Right lobe of liver (tissue), 4 donors: ENCODE measurements at regions not wholly inside any gene's neighbourhood (a gene's known extent, or its start where the extent isn't known, plus 50 kb on each side); places are given as distances from the start of the nearest gene placed in this dataset.

Experiments used
- CTCF ChIP-seq, 4 donors: fragments of 200-600 bp in 3 of 4; fragments of 450-650 bp in 1 of 4; IDR thresholded peaks; one replicate each; pipeline versions ENCODE4 v1.5.1 to v1.8.0; 2016 to 2022; ENCODE audit warnings: antibody characterized with exemption in 4 of 4, mild to moderate bottlenecking in 2 of 4
- POLR2A ChIP-seq: fragments of 450-650 bp; IDR thresholded peaks from one replicate; pipeline ENCODE4 v1.6.1; 2017; ENCODE audit warnings: antibody characterized with exemption, mild to moderate bottlenecking
- donor health status: DM: no; HTN: no; CAD: no.
- donor health status: DM: no; HTN: no; CAD: no.
- donor health status: DM: no; HTN: yes; CAD: no.

- no peak for TF ChIP-seq CTCF (IDR thresholded peaks at IDR 0.05)
- TF ChIP-seq POLR2A = no peak
Observed at GRCh38 chr16:65641762-65642289, 520.0 kb upstream of the CDH11 start.
